HG03095 (cell line): ENCODE measurements at regions not wholly inside any gene's neighbourhood (a gene's known extent, or its start where the extent isn't known, plus 50 kb on each side); places are given as distances from the start of the nearest gene placed in this dataset.

ENCODE experiments used
- ATAC-seq: cut with Tn5 transposase; IDR thresholded peaks from one replicate; pipeline ENCODE4 v1.9.1; 2021; ENCODE audit warnings: moderate library complexity; ENCODE audit not compliant: unreplicated experiment

GRCh38 chr1:84759756-84760155 lies 69.5 kb upstream of the SSX2IP start:
- ATAC-seq: no peak

GRCh38 chr1:84758968-84759491 lies 68.8 kb upstream of the SSX2IP start:
- no peak for ATAC-seq

- no peak for ATAC-seq
Measured at GRCh38 chr1:84758476-84758875, 68.2 kb upstream of the SSX2IP start.

GRCh38 chr1:84757301-84757700 lies 67.0 kb upstream of the SSX2IP start:
- ATAC-seq: no peak

GRCh38 chr1:84756455-84757082 lies 66.3 kb upstream of the SSX2IP start:
- ATAC-seq: no peak

GRCh38 chr1:84756001-84756400 lies 65.7 kb upstream of the SSX2IP start:
- ATAC-seq: no peak

- no peak for ATAC-seq
Measured at GRCh38 chr1:84755216-84755615, 65.0 kb upstream of the SSX2IP start.

- no peak for ATAC-seq
Measured at GRCh38 chr1:84754386-84754703, 64.1 kb upstream of the SSX2IP start.

GRCh38 chr1:84753516-84754385 lies 63.5 kb upstream of the SSX2IP start:
- ATAC-seq: peak; percentile 77

- ATAC-seq: no peak
Measured at GRCh38 chr1:84750110-84750730, 60.0 kb upstream of the SSX2IP start.

GRCh38 chr1:84749427-84749826 lies 59.2 kb upstream of the SSX2IP start:
- no peak for ATAC-seq

GRCh38 chr1:84748364-84748763 lies 58.1 kb upstream of the SSX2IP start:
- no peak for ATAC-seq

- ATAC-seq: no peak
Measured at GRCh38 chr1:84745857-84746256, 55.6 kb upstream of the SSX2IP start.

- no peak for ATAC-seq
Measured at GRCh38 chr1:84743896-84744295, 53.6 kb upstream of the SSX2IP start.

GRCh38 chr1:84742653-84743052 lies 52.4 kb upstream of the SSX2IP start:
- ATAC-seq: peak; percentile 70

GRCh38 chr1:84740050-84740714 lies 49.9 kb upstream of the SSX2IP start:
- no peak for ATAC-seq
